Activated T-helper 2 cell treated with anti-CD3 and anti-CD28 coated beads, Interferon-gamma antibody, Interleukin-2, Interleukin-4, amounts not matched to agents 10 μg/mL and 5 μg/mL and 100 μg/mL, durations not matched to agents 14 hours and 24 hours and 36 hours (primary cell): ENCODE measurements at regions not wholly inside any gene's neighbourhood (a gene's known extent, or its start where the extent isn't known, plus 50 kb on each side); places are given as distances from the start of the nearest gene placed in this dataset.

Source experiments
- DNase-seq: peaks from one replicate; pipeline ENCODE4 v3.0.0; 2021; ENCODE audit warnings: low spot score
- H3K27ac Mint-ChIP-seq: one replicate; pipeline ENCODE4 v1.8.0; 2021; ENCODE audit warnings: mixed read lengths
- H3K27me3 Mint-ChIP-seq: one replicate; pipeline ENCODE4 v1.8.0; 2021; ENCODE audit warnings: low read depth, mixed read lengths
- H3K36me3 Mint-ChIP-seq: one replicate; pipeline ENCODE4 v1.8.0; 2021; ENCODE audit warnings: low read depth, mixed read lengths
- H3K4me1 Mint-ChIP-seq: one replicate; pipeline ENCODE4 v1.8.0; 2021; ENCODE audit warnings: low read depth, mixed read lengths
- H3K4me3 Mint-ChIP-seq: one replicate; pipeline ENCODE4 v1.8.0; 2021; ENCODE audit warnings: low read depth, mild to moderate bottlenecking, moderate library complexity, mixed read lengths
- H3K9me3 Mint-ChIP-seq: one replicate; pipeline ENCODE4 v1.8.0; 2021; ENCODE audit warnings: mixed read lengths
- intact Hi-C: fragments of 100-400 bp; cut with micrococcal nuclease; formaldehyde crosslinking; loops from one replicate; pipeline ENCODE4 v1.15.1; 2023

GRCh38 chr22:47663615-47664605, 901.5 kb downstream of the TBC1D22A start:
- Mint-ChIP-seq H3K27me3 (no peaks in the 10 kb centered on the region), H3K4me1 (no peaks in the 10 kb centered on the region), H3K36me3 (no peaks in the 10 kb centered on the region), H3K27ac (no peak overlapping the region), H3K4me3 (no peak overlapping the region), H3K9me3 (peaks cover 20% of the 10 kb centered on the region)
- DNase-seq, result no peak
- intact Hi-C loops, result no loop called here

DNA sequence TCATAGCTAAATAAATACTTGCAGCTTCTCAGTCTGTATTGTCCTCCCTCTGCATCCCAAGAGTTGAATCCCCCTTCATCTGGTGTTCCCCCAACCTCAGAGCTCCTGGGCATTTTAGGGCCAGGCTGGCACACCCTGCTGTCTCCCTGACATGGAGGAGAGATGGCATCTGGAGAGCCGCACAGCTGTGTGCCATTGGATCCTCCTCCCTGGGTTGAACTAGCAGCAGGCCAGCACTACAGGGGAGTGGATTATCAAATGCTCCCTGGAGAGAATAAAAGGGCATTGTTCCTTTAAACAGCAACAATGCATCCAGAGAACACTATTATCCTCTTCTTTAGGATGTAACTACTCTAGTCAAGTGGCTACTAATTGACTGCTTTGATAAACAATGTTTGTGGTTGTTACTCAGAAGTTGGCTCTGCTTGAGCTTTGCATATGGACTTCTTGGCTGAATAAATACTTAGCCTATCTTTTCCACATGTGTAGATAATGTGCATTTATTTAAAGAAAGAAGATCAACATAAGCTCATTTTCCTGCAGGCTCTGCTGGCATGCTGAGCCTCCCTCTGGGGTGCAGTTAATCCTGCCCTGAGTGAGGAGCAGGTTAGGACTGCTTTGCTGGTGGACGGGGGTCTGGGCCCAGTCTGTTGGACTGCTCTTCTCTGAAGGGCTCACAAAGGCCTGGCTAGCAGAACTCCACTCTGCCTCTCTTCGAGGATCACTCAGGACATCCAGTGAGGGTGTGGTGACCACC, 897.2 kb downstream of the TBC1D22A start:
- H3K36me3 Mint-ChIP-seq, result no peaks in the 10 kb centered on the region
- no peak overlapping the region for H3K27ac Mint-ChIP-seq
- no peaks in the 10 kb centered on the region for H3K4me1 Mint-ChIP-seq
- peaks cover 8% of the 10 kb centered on the region for H3K9me3 Mint-ChIP-seq
- H3K27me3 Mint-ChIP-seq, result no peaks in the 10 kb centered on the region
- intact Hi-C loops, result no loop called here
- DNase-seq, result no peak
- no peak overlapping the region for H3K4me3 Mint-ChIP-seq

DNA sequence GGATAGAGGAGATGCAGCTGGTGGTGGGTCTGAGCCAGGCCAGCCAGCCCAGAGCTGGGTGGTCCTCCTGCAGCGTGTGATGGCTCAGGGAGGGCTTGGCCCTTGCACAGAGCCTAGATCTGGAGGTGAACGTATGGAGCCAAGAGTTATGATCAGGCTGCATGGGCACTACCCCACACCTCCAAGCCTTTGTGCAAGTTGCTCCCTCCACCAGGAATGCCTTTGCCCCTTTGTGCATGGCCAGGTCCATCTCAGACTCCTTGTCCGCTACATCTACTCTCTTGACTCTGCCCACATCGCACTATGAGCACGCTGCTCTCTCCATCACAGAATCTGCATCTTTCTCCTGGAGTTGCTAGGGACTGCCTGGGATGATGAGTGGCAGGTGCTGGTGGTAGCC, 895.7 kb downstream of the TBC1D22A start:
- H3K27me3 Mint-ChIP-seq, result no peaks in the 10 kb centered on the region
- DNase-seq, result no peak
- intact Hi-C loops, result no loop called here
- no peaks in the 10 kb centered on the region for H3K4me1 Mint-ChIP-seq
- H3K27ac Mint-ChIP-seq, result no peak overlapping the region
- no peak overlapping the region for H3K4me3 Mint-ChIP-seq
- H3K36me3 Mint-ChIP-seq, result no peaks in the 10 kb centered on the region
- H3K9me3 Mint-ChIP-seq, result peaks cover 4% of the 10 kb centered on the region

DNA sequence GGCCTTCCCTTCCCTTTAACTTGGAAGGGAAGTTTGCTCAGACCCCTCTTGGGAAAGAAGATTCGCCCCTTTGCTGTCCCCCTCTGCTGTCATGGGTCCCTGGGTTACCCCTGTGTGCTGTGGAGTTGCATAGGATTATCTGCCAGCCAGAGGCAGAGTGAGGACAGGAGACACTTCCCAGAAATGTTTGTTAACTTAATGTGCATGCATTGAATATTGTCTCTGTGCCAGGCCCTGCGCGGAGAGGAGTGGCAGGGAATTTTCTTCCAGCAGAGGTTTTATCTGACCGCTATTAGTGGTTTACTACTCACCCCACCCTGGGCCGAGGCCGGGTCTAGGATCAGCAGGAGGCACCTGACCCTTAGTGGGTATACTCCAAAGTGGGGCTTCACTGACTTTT, 894.8 kb downstream of the TBC1D22A start:
- Mint-ChIP-seq H3K27ac (no peak overlapping the region), H3K4me3 (no peak overlapping the region), H3K27me3 (no peaks in the 10 kb centered on the region), H3K9me3 (peaks cover 4% of the 10 kb centered on the region), H3K36me3 (no peaks in the 10 kb centered on the region), H3K4me1 (no peaks in the 10 kb centered on the region)
- no peak for DNase-seq
- intact Hi-C loops, result no loop called here

DNA sequence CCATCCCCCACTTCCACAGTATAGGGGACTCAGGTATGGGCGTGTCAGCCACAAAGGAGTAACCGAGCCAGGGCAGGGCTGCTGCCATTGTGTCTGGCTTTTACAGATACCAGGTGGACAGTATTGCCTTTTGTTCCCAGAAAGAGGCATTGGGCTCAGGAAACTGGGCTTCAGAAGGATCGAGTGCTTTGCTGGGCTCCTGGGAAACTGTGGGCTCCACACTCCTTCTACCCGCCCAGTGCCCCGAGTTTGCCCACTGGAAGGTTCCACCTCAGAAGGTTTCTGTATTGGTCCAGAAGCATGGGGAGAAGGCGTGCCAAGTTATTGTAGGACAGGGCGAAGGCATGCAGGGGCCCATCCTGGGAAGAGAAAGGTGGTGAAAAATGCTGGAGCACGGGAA, 894.4 kb downstream of the TBC1D22A start:
- H3K36me3 Mint-ChIP-seq, result no peaks in the 10 kb centered on the region
- no peak overlapping the region for H3K4me3 Mint-ChIP-seq
- no peaks in the 10 kb centered on the region for H3K4me1 Mint-ChIP-seq
- DNase-seq, result no peak
- intact Hi-C loops, result no loop called here
- H3K9me3 Mint-ChIP-seq, result peaks cover 4% of the 10 kb centered on the region
- no peaks in the 10 kb centered on the region for H3K27me3 Mint-ChIP-seq
- no peak overlapping the region for H3K27ac Mint-ChIP-seq

GRCh38 chr22:47655930-47656329, 893.5 kb downstream of the TBC1D22A start:
- H3K36me3 Mint-ChIP-seq, result no peaks in the 10 kb centered on the region
- H3K4me1 Mint-ChIP-seq, result no peaks in the 10 kb centered on the region
- peaks cover 4% of the 10 kb centered on the region for H3K9me3 Mint-ChIP-seq
- no peak for DNase-seq
- no peak overlapping the region for H3K27ac Mint-ChIP-seq
- intact Hi-C loops, result no loop called here
- no peak overlapping the region for H3K4me3 Mint-ChIP-seq
- no peaks in the 10 kb centered on the region for H3K27me3 Mint-ChIP-seq

- Mint-ChIP-seq H3K27me3 (no peaks in the 10 kb centered on the region), H3K4me1 (no peaks in the 10 kb centered on the region), H3K36me3 (no peaks in the 10 kb centered on the region), H3K4me3 (no peak overlapping the region), H3K9me3 (peaks cover 4% of the 10 kb centered on the region), H3K27ac (no peak overlapping the region)
- DNase-seq, result no peak
- intact Hi-C loops, result no loop called here
Observed at GRCh38 chr22:47654922-47655491, 892.6 kb downstream of the TBC1D22A start.

DNA sequence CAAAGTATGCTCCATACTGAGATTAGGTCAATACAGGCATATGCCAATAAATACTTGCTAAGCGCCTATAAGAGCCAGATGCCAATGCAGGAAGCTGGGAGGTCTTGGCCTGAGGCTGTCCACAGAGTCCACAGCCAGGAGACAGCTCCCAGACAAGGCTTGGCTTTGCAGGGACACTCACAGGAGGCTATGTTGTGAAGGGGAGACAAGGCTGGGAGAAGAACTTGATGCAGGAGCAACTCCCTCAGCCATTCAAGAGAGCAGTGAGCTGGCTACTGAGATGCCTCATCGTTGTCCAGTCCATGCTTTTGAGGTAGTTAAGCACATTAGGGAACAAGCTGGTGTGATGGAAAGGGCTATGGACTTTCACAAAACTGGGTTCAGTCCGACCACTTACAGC, 891.5 kb downstream of the TBC1D22A start:
- Mint-ChIP-seq H3K27me3 (no peaks in the 10 kb centered on the region), H3K9me3 (peaks cover 4% of the 10 kb centered on the region), H3K27ac (no peak overlapping the region), H3K36me3 (no peaks in the 10 kb centered on the region), H3K4me1 (no peaks in the 10 kb centered on the region), H3K4me3 (no peak overlapping the region)
- DNase-seq, result no peak
- intact Hi-C loops, result no loop called here

DNA sequence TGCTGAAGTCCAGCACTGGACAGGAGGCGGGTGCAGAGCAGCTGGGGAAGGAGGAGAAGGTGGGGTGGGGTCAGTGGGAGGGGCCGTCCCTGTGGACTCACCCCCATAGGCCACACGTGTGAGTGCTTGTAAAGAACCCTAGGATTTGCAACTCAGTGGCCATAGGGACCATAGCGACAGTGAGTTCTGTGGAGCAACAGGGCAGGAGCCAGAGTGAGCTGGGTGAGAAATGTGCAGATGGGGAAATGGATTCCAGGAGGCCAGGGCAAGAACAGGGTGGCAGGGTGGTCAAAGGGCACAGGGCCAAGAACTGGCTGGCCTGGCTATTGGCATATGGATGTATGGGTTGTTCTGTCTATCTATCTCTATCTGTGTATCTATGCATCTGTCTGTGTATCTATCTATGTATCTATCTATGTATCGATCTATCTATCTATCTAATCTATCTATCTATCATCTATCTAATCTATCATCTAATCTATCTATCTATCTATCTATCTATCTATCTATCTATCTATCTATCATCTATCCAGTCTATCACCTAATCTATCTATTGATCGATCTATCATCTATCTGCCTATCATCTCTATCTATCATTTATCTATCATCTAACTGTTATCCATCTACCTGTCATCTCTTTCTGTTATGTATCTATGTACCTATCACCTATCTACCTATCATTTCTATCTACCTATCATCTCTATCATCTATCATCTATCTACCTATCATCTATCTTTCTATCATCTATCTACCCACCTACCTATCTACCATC, 889.0 kb downstream of the TBC1D22A start:
- Mint-ChIP-seq H3K4me3 (no peak overlapping the region), H3K9me3 (peaks cover 4% of the 10 kb centered on the region), H3K4me1 (no peaks in the 10 kb centered on the region), H3K27me3 (no peaks in the 10 kb centered on the region), H3K36me3 (no peaks in the 10 kb centered on the region), H3K27ac (no peak overlapping the region)
- no peak for DNase-seq
- intact Hi-C loops, result no loop called here

DNA sequence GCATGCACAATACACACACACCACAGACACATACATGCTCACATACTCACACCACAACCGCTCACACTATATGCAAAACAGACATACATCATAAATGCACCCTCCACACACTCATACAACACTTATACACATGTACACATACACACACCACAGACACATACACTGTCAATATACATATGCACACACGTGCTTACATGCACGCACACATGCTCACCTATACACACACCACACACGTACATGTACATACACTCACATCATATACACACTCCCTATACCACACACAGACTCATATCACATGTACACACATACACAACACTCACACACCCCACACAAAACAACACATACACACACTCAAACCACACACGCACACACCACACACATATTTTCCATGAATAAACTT, 885.3 kb downstream of the TBC1D22A start:
- Mint-ChIP-seq H3K27me3 (no peaks in the 10 kb centered on the region), H3K27ac (no peak overlapping the region), H3K9me3 (no peaks in the 10 kb centered on the region), H3K4me1 (no peaks in the 10 kb centered on the region), H3K4me3 (no peak overlapping the region), H3K36me3 (no peaks in the 10 kb centered on the region)
- no peak for DNase-seq
- intact Hi-C loops, result no loop called here

DNA sequence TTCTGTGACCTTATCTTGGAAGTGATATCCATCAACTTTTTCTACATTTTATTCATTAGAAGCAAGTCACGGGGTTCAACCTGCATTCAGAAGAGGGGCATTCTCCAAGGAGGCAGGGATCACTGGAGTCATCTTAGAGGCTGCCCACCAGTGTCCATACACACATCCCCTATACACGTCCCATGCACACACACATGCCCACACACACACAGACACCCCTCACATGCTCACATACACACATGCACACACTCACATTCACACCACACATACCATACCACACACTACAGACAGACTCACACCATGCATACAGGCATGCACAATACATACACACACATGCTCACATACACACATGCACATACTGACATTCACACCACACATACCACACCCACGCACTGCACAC, 884.7 kb downstream of the TBC1D22A start:
- DNase-seq, result no peak
- Mint-ChIP-seq H3K4me1 (no peaks in the 10 kb centered on the region), H3K27ac (no peak overlapping the region), H3K36me3 (no peaks in the 10 kb centered on the region), H3K9me3 (no peaks in the 10 kb centered on the region), H3K27me3 (no peaks in the 10 kb centered on the region), H3K4me3 (no peak overlapping the region)
- intact Hi-C loops, result no loop called here

DNA sequence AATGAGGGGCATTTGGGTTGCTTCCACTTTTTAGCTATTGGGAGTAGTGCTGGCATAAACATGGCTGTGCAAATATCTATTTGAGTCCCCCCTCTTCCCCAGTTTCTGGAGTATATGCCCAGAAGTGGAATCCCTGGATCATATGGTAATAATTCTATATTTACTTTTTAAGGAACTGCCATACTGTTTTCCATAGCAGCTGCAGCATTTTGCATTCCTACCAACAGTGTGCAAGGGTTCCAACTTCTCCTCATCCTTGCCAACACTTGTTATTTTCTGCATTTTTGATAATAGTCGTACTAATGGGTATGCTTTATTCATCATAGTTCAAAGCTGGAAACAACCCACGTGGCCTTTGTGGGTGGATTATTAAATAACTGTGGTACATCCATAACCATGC, 883.5 kb downstream of the TBC1D22A start:
- no peaks in the 10 kb centered on the region for H3K9me3 Mint-ChIP-seq
- H3K36me3 Mint-ChIP-seq, result no peaks in the 10 kb centered on the region
- H3K27ac Mint-ChIP-seq, result no peak overlapping the region
- no peaks in the 10 kb centered on the region for H3K27me3 Mint-ChIP-seq
- H3K4me1 Mint-ChIP-seq, result no peaks in the 10 kb centered on the region
- no peak overlapping the region for H3K4me3 Mint-ChIP-seq
- intact Hi-C loops, result no loop called here
- DNase-seq, result no peak
